ENCODE measurements at regions not wholly inside any gene's neighbourhood (a gene's known extent, or its start where the extent isn't known, plus 50 kb on each side); places are given as distances from the start of the nearest gene placed in this dataset.

GRCh38 chr13:64311112-64311511 is 2895.5 kb upstream of the PCDH20 start:
- DNase-seq (ENCODE audit: low read depth) = no peak
- TF ChIP-seq CTCF (IDR thresholded peaks at IDR 0.05; ENCODE audit: low read depth, low read length, missing control alignments) = no peak
- H3K4me3 ChIP-seq (ENCODE audit: low read depth, low read length) = no peak overlapping the region
- in situ Hi-C loops (cut with HindIII; ENCODE audit: low sequenced_read_pairs) = no loop called here

DNA sequence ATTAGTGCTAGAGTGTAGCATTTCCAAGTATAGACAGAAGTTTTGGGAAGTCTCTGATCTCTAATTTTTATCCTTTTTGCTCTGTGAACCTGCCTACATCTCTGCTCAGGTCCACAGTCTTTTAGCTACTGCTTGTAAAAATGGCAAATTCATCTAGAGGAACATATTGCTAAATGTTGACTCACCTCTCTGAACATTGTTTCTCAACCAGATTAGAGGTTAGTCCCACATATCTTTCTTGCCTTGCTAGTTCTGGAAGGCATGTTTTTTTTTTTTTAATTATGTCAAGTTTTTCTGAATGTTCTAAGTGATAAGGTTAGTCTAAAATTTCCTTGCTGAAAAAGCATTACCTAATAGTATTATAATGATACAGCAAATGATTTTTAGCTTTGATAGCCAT is 2889.6 kb upstream of the PCDH20 start:
- TF ChIP-seq CTCF (IDR thresholded peaks at IDR 0.05; ENCODE audit: low read depth, low read length, missing control alignments) = no peak
- no peak overlapping the region for H3K4me3 ChIP-seq (ENCODE audit: low read depth, low read length)
- in situ Hi-C loops (cut with HindIII; ENCODE audit: low sequenced_read_pairs) = no loop called here
- no peak for DNase-seq (ENCODE audit: low read depth)

DNA sequence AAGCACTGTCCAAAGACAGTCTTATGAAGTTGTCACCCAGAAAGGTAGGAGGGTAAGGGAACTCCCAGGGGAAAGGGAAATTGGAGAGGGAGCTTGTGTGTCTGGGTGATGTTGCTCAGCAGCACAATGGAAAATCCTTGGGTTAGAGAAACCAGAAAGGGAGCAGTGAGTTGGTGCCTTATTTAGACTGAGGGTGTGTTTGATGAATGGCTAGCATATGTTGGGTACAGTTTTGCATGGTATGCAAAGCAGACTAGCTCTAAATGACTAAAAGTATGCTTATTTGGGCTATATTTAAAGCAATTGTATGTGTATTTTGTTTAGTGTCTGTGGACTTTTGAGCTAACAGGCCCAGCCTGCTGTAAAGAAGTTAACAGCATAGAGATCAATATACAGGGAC is 2884.6 kb upstream of the PCDH20 start:
- no peak for DNase-seq (ENCODE audit: low read depth)
- H3K4me3 ChIP-seq (ENCODE audit: low read depth, low read length) = no peak overlapping the region
- no peak for TF ChIP-seq CTCF (IDR thresholded peaks at IDR 0.05; ENCODE audit: low read depth, low read length, missing control alignments)
- in situ Hi-C loops (cut with HindIII; ENCODE audit: low sequenced_read_pairs) = no loop called here

- in situ Hi-C loops (cut with HindIII; ENCODE audit: low sequenced_read_pairs) = no loop called here
- no peak overlapping the region for H3K4me3 ChIP-seq (ENCODE audit: low read depth, low read length)
- TF ChIP-seq CTCF (IDR thresholded peaks at IDR 0.05; ENCODE audit: low read depth, low read length, missing control alignments) = no peak
- DNase-seq (ENCODE audit: low read depth) = no peak
Measured at GRCh38 chr13:64293923-64294322, 2878.3 kb upstream of the PCDH20 start.

DNA sequence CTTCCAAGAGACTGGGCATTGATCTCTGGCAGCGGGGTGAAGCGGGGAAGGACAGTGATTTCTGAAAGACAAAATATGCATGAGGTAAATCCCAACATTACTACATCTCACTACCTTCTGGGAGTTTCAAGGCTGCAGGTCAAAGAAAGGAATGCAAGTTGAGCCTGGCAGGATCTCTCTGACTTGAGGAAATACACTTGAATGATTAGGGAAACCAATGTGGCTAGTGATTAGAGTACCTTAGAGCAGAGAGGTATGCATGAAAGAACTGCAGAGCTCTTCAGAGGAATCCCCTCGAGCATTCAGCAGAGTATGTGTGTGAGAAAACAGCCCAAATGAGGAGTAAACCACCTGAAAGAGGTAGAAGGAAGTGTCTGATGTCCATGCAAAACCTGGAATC is 2874.1 kb upstream of the PCDH20 start:
- DNase-seq (ENCODE audit: low read depth) = no peak
- H3K4me3 ChIP-seq (ENCODE audit: low read depth, low read length) = no peak overlapping the region
- in situ Hi-C loops (cut with HindIII; ENCODE audit: low sequenced_read_pairs) = no loop called here
- TF ChIP-seq CTCF (IDR thresholded peaks at IDR 0.05; ENCODE audit: low read depth, low read length, missing control alignments) = no peak

DNA sequence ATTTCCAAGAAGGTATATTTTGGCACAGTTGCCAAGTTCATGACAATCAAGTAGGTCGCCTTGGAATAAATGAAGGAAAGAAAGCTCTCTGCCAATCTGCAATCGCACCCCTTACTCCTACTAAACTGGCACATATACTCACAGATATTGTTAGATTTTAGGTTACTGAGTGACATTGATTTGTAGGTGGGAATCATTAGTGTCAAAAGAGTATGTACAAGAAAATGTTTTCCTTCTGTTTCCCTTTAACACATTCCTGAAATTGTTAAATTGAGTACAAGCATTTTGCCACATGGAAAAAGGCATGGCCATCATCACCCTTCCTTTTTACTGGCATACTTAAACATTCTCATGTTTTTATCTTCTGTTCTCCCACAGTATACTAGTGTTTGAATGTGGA is 2868.3 kb upstream of the PCDH20 start:
- H3K4me3 ChIP-seq (ENCODE audit: low read depth, low read length) = no peak overlapping the region

More for the DNA sequence above, 2868.3 kb upstream of the PCDH20 start:
- DNase-seq (ENCODE audit: low read depth) = no peak
- TF ChIP-seq CTCF (IDR thresholded peaks at IDR 0.05; ENCODE audit: low read depth, low read length, missing control alignments) = no peak
- in situ Hi-C loops (cut with HindIII; ENCODE audit: low sequenced_read_pairs) = no loop called here
